Mammary epithelial cell (primary cell): ENCODE measurements at regions not wholly inside any gene's neighbourhood (a gene's known extent, or its start where the extent isn't known, plus 50 kb on each side); places are given as distances from the start of the nearest gene placed in this dataset.

ENCODE experiments used
- CTCF ChIP-seq, 2 donors: IDR thresholded peaks in 1 of 2; conservative IDR thresholded peaks in 1 of 2; 2 replicates each; pipeline ENCODE4 v1.5.1; 2011 to 2012; ENCODE audit warnings: inconsistent platforms in 2 of 2, low read length in 2 of 2, mild to moderate bottlenecking in 2 of 2, control low read depth in 1 of 2, low read depth in 1 of 2; ENCODE audit not compliant: insufficient read depth in 1 of 2; ENCODE audit errors: extremely low read depth in 1 of 2
- EZH2 ChIP-seq: IDR thresholded peaks from 2 replicates; pipeline ENCODE4 v1.6.1; 2012; ENCODE audit warnings: low read length, inconsistent platforms, borderline replicate concordance

GRCh38 chr10:90458571-90458970 is 399.3 kb downstream of the HTR7 start:
- no peak for TF ChIP-seq CTCF (conservative IDR thresholded peaks at IDR 0.05 in 1 of 2, IDR thresholded peaks at IDR 0.05 in 1 of 2; ENCODE audit: extremely low read depth in 1 of 2, insufficient read depth in 1 of 2, low read depth in 1 of 2, low read length in 2 of 2)
- no peak for TF ChIP-seq EZH2
